Loucy (cell line): ENCODE measurements at regions not wholly inside any gene's neighbourhood (a gene's known extent, or its start where the extent isn't known, plus 50 kb on each side); places are given as distances from the start of the nearest gene placed in this dataset.
"Not testable (repeated sequence)": the region's sequence is repeated elsewhere in the genome, so short reads cannot be mapped to it uniquely, and the experiment has no call there.

Experiments
- EZH2phosphoT487 ChIP-seq: fragments of 200-600 bp; IDR thresholded peaks from 2 replicates; pipeline ENCODE4 v1.6.1; 2018; ENCODE audit warnings: antibody characterized with exemption, mild to moderate bottlenecking, moderate library complexity, borderline replicate concordance
- TF ChIP-seq, protein P1 (sequence below): fragments of 200-600 bp; sonication (generic); conservative IDR thresholded peaks from 2 replicates; pipeline ENCODE4 v1.5.1; 2014; ENCODE audit warnings: mild to moderate bottlenecking, antibody characterized with exemption, low read length

DNA sequence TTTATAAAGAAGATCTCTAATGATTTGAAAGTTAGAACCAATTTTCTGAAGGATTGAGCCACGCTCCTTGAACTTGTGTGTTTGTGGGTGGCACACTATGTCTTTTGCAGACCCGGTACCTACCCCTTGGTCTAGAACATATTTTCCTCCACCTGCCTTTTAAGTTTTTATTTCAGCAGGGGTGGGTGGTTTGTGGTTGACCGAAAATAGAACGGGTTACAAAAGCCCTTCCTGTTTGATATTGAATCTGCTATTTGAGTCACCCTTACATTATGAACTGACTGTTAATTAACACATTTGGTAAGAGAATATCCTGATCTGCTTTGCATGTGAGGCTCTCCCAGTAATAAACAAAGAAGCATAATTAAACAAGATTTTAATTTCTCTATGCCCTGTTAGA, 697.5 kb downstream of the GOLGA6L6 start:
- TF ChIP-seq EZH2phosphoT487 = not testable (repeated sequence)
- TF ChIP-seq, protein P1, sequence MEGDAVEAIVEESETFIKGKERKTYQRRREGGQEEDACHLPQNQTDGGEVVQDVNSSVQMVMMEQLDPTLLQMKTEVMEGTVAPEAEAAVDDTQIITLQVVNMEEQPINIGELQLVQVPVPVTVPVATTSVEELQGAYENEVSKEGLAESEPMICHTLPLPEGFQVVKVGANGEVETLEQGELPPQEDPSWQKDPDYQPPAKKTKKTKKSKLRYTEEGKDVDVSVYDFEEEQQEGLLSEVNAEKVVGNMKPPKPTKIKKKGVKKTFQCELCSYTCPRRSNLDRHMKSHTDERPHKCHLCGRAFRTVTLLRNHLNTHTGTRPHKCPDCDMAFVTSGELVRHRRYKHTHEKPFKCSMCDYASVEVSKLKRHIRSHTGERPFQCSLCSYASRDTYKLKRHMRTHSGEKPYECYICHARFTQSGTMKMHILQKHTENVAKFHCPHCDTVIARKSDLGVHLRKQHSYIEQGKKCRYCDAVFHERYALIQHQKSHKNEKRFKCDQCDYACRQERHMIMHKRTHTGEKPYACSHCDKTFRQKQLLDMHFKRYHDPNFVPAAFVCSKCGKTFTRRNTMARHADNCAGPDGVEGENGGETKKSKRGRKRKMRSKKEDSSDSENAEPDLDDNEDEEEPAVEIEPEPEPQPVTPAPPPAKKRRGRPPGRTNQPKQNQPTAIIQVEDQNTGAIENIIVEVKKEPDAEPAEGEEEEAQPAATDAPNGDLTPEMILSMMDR = not testable (repeated sequence)
